Upper lobe of left lung (tissue), 4 donors: ENCODE measurements at regions not wholly inside any gene's neighbourhood (a gene's known extent, or its start where the extent isn't known, plus 50 kb on each side); places are given as distances from the start of the nearest gene placed in this dataset.

Experiments
- POLR2A ChIP-seq, 4 donors: fragments of 450-650 bp; IDR thresholded peaks; one replicate each; pipeline ENCODE4 v1.5.1; 2016 to 2017; ENCODE audit warnings: antibody characterized with exemption in 4 of 4, mild to moderate bottlenecking in 2 of 4
- TF ChIP-seq, protein P1 (sequence below), 6 experiments: fragments of 450-650 bp in 4 of 6; fragments of 200-600 bp in 2 of 6; sonication (generic) in 2 of 6; IDR thresholded peaks; one replicate each; pipeline ENCODE4 v1.5.1; 2016 to 2019; ENCODE audit warnings: antibody characterized with exemption in 6 of 6

DNA sequence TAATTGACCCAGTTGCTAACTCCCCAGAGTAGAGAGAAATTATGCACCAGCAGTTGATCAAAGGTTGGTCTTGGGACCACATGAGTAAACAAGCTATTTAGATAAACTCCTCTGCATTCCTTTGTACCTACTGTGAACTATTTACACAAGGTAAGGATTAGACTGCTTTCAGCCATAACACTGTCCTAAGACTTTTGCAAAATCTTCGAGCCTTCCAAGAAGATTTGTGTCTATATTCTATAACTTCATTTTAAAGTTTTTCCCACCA lies 108.5 kb upstream of the UNC13C start:
- no peak for TF ChIP-seq POLR2A (IDR thresholded peaks at IDR 0.05)
- TF ChIP-seq, protein P1, sequence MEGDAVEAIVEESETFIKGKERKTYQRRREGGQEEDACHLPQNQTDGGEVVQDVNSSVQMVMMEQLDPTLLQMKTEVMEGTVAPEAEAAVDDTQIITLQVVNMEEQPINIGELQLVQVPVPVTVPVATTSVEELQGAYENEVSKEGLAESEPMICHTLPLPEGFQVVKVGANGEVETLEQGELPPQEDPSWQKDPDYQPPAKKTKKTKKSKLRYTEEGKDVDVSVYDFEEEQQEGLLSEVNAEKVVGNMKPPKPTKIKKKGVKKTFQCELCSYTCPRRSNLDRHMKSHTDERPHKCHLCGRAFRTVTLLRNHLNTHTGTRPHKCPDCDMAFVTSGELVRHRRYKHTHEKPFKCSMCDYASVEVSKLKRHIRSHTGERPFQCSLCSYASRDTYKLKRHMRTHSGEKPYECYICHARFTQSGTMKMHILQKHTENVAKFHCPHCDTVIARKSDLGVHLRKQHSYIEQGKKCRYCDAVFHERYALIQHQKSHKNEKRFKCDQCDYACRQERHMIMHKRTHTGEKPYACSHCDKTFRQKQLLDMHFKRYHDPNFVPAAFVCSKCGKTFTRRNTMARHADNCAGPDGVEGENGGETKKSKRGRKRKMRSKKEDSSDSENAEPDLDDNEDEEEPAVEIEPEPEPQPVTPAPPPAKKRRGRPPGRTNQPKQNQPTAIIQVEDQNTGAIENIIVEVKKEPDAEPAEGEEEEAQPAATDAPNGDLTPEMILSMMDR (IDR thresholded peaks at IDR 0.05) = no peak
